Fibroblast of the aortic adventitia (primary cell): ENCODE measurements at regions not wholly inside any gene's neighbourhood (a gene's known extent, or its start where the extent isn't known, plus 50 kb on each side); places are given as distances from the start of the nearest gene placed in this dataset.
"Not testable (repeated sequence)": the region's sequence is repeated elsewhere in the genome, so short reads cannot be mapped to it uniquely, and the experiment has no call there.

Experiments
- DNase-seq: peaks from one replicate; pipeline ENCODE4 v3.0.0-alpha.2; 2010; ENCODE audit warnings: low read depth
- H3K4me3 ChIP-seq: 2 replicates; pipeline ENCODE4 v1.5.1; 2011; ENCODE audit warnings: low read depth, mild to moderate bottlenecking, control low read depth, low read length, moderate library complexity
- TF ChIP-seq, protein P1 (sequence below): IDR thresholded peaks from 2 replicates; pipeline ENCODE4 v1.5.1; 2011; ENCODE audit warnings: mild to moderate bottlenecking, low read length, control low read depth, inconsistent platforms; ENCODE audit not compliant: insufficient read depth

GRCh38 chr11:21656065-21656464, 536.8 kb upstream of the ANO5 start:
- no peak overlapping the region for H3K4me3 ChIP-seq
- TF ChIP-seq, protein P1, sequence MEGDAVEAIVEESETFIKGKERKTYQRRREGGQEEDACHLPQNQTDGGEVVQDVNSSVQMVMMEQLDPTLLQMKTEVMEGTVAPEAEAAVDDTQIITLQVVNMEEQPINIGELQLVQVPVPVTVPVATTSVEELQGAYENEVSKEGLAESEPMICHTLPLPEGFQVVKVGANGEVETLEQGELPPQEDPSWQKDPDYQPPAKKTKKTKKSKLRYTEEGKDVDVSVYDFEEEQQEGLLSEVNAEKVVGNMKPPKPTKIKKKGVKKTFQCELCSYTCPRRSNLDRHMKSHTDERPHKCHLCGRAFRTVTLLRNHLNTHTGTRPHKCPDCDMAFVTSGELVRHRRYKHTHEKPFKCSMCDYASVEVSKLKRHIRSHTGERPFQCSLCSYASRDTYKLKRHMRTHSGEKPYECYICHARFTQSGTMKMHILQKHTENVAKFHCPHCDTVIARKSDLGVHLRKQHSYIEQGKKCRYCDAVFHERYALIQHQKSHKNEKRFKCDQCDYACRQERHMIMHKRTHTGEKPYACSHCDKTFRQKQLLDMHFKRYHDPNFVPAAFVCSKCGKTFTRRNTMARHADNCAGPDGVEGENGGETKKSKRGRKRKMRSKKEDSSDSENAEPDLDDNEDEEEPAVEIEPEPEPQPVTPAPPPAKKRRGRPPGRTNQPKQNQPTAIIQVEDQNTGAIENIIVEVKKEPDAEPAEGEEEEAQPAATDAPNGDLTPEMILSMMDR: no peak
- DNase-seq: no peak

DNA sequence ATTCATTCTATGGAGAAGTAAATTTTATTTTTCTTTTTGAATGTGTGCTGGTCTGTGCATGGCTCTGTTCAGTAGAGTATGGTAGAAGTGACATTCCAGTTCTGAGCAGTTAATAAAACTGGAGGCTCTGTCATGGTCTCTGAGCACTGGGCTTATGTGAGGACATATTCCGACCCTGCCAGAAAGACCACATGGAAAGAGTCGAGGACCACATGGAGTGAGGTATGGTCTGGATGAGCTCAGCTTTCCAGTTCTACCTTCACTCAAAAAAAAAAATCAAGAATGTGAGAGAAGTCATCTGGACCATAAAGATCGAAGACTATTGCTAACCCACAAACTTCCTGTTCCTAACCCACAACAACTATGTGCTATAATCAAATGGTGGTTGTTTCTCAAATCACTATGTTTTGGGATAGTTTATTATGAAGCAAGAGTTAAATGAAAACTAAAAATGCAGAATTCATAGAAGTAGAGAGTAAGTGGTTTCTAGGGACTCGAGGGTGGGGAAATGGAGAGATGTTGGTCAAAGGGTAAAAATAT, 534.2 kb upstream of the ANO5 start:
- TF ChIP-seq, protein P1: no peak
- DNase-seq: no peak
- H3K4me3 ChIP-seq: no peak overlapping the region

- not testable (repeated sequence) for H3K4me3 ChIP-seq, DNase-seq
These were observed 533.5 kb upstream of the ANO5 start for GRCh38 chr11:21659377-21659776.

DNA sequence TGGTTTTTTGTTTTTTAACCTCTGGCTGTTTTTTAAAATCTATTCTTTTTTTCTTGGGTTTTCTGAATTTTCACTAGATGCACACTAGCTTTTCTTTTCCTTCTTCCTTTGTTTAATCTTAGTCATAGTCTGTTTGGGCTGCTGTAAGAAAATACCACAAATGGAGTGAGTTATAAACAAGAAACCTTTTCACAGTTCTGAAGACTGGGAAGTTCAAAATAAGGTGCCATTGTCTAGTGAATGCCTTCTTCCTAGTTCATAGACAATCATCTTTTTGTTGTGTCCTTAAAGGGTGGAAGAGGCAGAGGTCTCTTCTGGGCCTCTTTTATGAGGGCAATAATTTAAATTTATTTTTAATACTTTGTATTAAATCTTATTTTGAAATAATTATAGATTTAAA, 532.9 kb upstream of the ANO5 start:
- DNase-seq: no peak
- no peak overlapping the region for H3K4me3 ChIP-seq
- TF ChIP-seq, protein P1: no peak

DNA sequence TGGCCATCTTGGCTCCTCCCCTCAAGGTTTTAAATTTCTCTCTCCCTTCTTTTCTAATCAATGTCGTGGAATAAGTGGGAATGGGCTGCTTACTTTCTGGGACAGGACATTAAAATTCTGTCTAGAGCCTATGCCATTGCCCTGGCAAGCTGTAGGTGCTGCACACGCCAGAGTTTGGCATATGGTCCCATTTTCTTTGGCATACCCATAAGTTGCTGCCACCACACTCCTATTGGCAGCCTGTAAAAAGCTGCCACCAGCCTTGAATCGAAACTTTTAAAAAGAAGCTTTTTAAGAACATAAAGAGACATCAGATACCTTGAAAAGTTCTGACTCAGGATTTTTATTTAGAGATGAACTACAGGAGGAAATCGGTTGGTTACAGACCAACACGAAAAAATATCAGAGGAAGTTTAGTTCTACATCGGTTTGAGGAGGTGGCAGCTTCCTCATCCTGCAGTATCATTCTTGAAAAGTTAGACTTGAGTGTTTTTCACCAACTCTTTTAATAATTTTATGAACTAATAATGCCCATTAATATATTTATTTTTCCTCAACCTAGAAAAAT, 517.8 kb upstream of the ANO5 start:
- TF ChIP-seq, protein P1: no peak
- no peak for DNase-seq
- H3K4me3 ChIP-seq: no peak overlapping the region

GRCh38 chr11:21687643-21688042, 505.2 kb upstream of the ANO5 start:
- no peak overlapping the region for H3K4me3 ChIP-seq
- no peak for DNase-seq
- TF ChIP-seq, protein P1: no peak

DNA sequence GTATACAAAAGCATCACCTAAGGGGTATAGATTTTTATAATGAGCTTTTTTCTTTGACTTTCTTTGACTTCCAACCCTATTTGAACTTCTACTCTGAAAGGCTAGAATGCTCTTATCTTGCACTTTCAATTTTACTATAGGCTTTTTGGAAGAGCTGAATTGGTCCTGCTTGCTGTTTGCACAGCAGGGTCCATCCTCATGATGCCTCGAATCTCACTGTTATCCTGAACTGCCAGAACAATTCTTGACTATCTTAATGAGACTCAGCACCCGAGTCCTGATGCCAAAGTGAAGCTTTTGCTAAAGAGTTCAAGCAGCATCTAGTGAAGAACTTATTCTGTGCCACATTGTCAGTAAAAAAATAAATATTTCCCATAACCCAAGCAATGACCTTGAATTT, 488.3 kb upstream of the ANO5 start:
- H3K4me3 ChIP-seq: no peak overlapping the region
- TF ChIP-seq, protein P1: no peak
- no peak for DNase-seq
